Upper lobe of left lung (tissue), 6 donors: ENCODE measurements at regions not wholly inside any gene's neighbourhood (a gene's known extent, or its start where the extent isn't known, plus 50 kb on each side); places are given as distances from the start of the nearest gene placed in this dataset.

Source experiments
- ATAC-seq, 2 donors: fragments of 200-7000 bp; cut with Tn5 transposase; one replicate each; pipeline ENCODE4 v1.9.1; 2022; ENCODE audit warnings: mild to moderate bottlenecking in 2 of 2, moderate library complexity in 2 of 2; ENCODE audit not compliant: low FRiP score in 2 of 2
- DNase-seq, 2 donors: peaks; one replicate each; pipeline ENCODE4 v3.0.0-alpha.2; 2019 to 2020
- H3K27ac ChIP-seq, 4 donors: fragments of 200-600 bp; sonication (generic); one replicate each; pipeline ENCODE4 v1.5.1; 2016 to 2019
- H3K27me3 ChIP-seq, 4 donors: fragments of 200-600 bp; sonication (generic); one replicate each; pipeline ENCODE4 v1.5.1; 2017 to 2019
- H3K36me3 ChIP-seq, 4 donors: fragments of 200-600 bp; sonication (generic); one replicate each; pipeline ENCODE4 v1.5.1; 2016 to 2019
- H3K4me1 ChIP-seq, 4 donors: fragments of 200-600 bp; sonication (generic); one replicate each; pipeline ENCODE4 v1.5.1; 2018 to 2019
- H3K4me3 ChIP-seq, 4 donors: fragments of 200-600 bp; sonication (generic); one replicate each; pipeline ENCODE4 v1.5.1; 2017 to 2019; ENCODE audit warnings: mild to moderate bottlenecking in 2 of 4, moderate library complexity in 1 of 4
- H3K9me3 ChIP-seq, 4 donors: fragments of 200-600 bp; sonication (generic); one replicate each; pipeline ENCODE4 v1.5.1; 2018 to 2019
- CTCF ChIP-seq, 6 experiments: fragments of 450-650 bp in 4 of 6; fragments of 200-600 bp in 2 of 6; sonication (generic) in 2 of 6; IDR thresholded peaks; one replicate each; pipeline ENCODE4 v1.5.1; 2016 to 2019; ENCODE audit warnings: antibody characterized with exemption in 6 of 6
- EP300 ChIP-seq, 4 donors: sonication (generic); formaldehyde crosslinking; IDR thresholded peaks; one replicate each; pipeline ENCODE4 v1.5.1; 2017; ENCODE audit warnings: antibody characterized with exemption in 4 of 4, control low read depth in 2 of 4
- POLR2A ChIP-seq, 4 donors: fragments of 450-650 bp; IDR thresholded peaks; one replicate each; pipeline ENCODE4 v1.5.1; 2016 to 2017; ENCODE audit warnings: antibody characterized with exemption in 4 of 4, mild to moderate bottlenecking in 2 of 4
- POLR2AphosphoS5 ChIP-seq, 2 donors: sonication (generic); formaldehyde crosslinking; IDR thresholded peaks; one replicate each; pipeline ENCODE4 v1.5.1; 2017; ENCODE audit warnings: antibody characterized with exemption in 2 of 2
- whole genome bisulfite sequencing, 2 donors: methylation state at CpG; one replicate each; pipeline ENCODE4 v1.1.5; 2017 to 2018; 5-methylcytosine and 5-hydroxymethylcytosine counted together
- donor health status: DM: no; HTN: no; CAD: no; lungs with moderate emphysema.
- donor health status: DM: no; HTN: yes; CAD: no; lungs with severe emphysema.

DNA sequence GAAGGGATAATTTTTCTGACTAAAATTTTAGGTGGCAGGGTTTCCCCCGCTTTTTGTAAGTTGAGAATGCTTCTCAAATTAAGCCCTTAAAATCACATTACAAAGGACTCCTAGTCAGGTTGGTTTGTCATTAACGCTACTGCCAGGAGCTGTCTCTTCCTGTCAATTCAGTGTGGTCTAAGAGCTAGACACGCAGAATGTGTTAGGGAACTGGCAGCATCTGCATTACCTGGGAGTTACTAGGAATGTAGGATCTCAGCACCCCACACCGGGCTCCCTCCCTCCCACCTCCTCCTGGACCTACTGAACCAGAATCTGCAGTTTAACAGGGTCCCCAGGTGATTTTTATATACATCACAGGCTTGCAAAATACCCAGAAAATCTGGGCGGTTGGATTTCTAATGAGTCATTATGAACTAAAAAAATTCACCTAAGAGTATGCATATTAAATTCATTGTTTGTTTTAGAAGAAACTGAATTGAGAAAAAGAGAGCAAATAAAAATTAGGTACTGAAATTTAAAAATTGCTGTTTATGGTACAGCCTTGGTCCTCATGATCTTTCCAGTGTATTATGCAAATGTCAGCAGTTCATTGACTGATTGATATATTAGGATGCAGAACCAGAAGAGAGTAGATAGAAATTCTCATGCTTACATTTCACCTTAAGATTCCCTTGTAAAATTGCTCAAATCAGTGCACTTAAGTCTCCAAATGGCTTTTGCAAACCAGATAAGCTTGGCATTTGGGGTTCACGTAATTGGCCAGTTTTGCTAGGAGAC, 130.9 kb upstream of the ITGA6 start:
- DNase-seq (no peak), ATAC-seq (no peak)
- no peaks in the 10 kb centered on the region for H3K9me3 ChIP-seq
- 70 to 78% methylated on average over 6 of the region's 6 CpGs for WGBS, 2 donors
- H3K27me3 ChIP-seq, result no peaks in the 10 kb centered on the region
- H3K36me3 ChIP-seq, result no peaks in the 10 kb centered on the region
- H3K4me1 ChIP-seq, result peaks cover 0 to 4% (median 0%) of the 10 kb centered on the region in 4 donors
- no peak overlapping the region for H3K27ac ChIP-seq
- TF ChIP-seq EP300 (IDR thresholded peaks at IDR 0.05), result no peak
- TF ChIP-seq POLR2AphosphoS5 (IDR thresholded peaks at IDR 0.05), result no peak
- TF ChIP-seq POLR2A (IDR thresholded peaks at IDR 0.05), result no peak
- TF ChIP-seq CTCF (IDR thresholded peaks at IDR 0.05), result no peak
- no peak overlapping the region for H3K4me3 ChIP-seq

GRCh38 chr2:172297531-172297930, 129.9 kb upstream of the ITGA6 start:
- Histone ChIP-seq H3K4me1 (peaks cover 0 to 4% (median 0%) of the 10 kb centered on the region in 4 donors), H3K27ac (no peak overlapping the region), H3K4me3 (no peak overlapping the region), H3K27me3 (no peaks in the 10 kb centered on the region), H3K9me3 (no peaks in the 10 kb centered on the region), H3K36me3 (no peaks in the 10 kb centered on the region)
- ATAC-seq (no peak), DNase-seq (no peak)
- WGBS, 2 donors, result 49 to 63% methylated on average over 3 of the region's 3 CpGs
- no peak for TF ChIP-seq POLR2A (IDR thresholded peaks at IDR 0.05)
- no peak for TF ChIP-seq CTCF (IDR thresholded peaks at IDR 0.05)
- no peak for TF ChIP-seq EP300 (IDR thresholded peaks at IDR 0.05)
- TF ChIP-seq POLR2AphosphoS5 (IDR thresholded peaks at IDR 0.05), result no peak

DNA sequence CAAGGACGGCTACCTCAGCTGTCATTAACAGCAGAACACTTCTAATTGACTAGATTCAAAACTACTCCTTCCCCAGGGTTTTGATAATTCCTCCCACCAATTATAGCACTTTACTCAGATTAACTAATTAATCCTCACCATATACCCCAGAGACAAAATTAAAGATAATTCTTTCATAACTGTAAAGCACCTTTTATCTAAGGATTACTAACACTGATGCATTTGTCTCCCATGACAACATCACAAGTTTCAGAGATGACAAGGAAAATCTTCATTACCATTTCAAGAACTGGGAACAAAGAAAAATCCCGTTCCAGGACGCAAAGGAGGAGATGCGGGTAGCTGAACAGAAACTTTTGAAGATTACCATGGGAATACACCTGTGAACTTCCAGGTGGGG, 129.4 kb upstream of the ITGA6 start:
- TF ChIP-seq POLR2AphosphoS5 (IDR thresholded peaks at IDR 0.05) (no peak), EP300 (IDR thresholded peaks at IDR 0.05) (no peak), POLR2A (IDR thresholded peaks at IDR 0.05) (no peak), CTCF (IDR thresholded peaks at IDR 0.05) (no peak)
- no peak for ATAC-seq
- no peak for DNase-seq
- Histone ChIP-seq H3K4me1 (peaks cover 0 to 4% (median 0%) of the 10 kb centered on the region in 4 donors), H3K4me3 (no peak overlapping the region), H3K27me3 (no peaks in the 10 kb centered on the region), H3K9me3 (no peaks in the 10 kb centered on the region), H3K36me3 (no peaks in the 10 kb centered on the region), H3K27ac (no peak overlapping the region)
- WGBS, 2 donors, result 72 to 85% methylated on average over 4 of the region's 4 CpGs

DNA sequence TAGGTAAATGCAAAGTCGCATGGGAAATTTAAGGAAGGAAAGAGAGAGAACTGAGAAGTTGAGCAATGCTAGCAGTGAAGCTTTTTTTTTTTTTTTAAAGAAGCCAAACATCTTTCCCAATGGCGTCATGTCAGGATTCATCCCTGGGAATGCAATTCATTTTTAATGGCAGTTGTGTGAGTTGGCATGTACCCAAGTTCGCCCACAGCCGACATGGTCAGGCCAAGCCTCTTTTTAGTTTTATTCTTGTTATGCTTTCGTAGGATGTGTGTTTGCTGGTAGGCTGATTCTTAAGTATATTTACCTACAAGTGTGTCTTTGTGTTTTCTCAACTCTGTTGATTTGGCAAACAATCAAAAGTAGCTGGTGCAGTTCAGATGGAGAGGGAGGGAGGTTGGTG, 127.6 kb upstream of the ITGA6 start:
- Histone ChIP-seq H3K9me3 (no peaks in the 10 kb centered on the region), H3K4me1 (peaks cover 0 to 4% (median 0%) of the 10 kb centered on the region in 4 donors), H3K27ac (no peak overlapping the region), H3K27me3 (no peaks in the 10 kb centered on the region), H3K36me3 (no peaks in the 10 kb centered on the region), H3K4me3 (no peak overlapping the region)
- DNase-seq, result no peak
- no peak for ATAC-seq
- TF ChIP-seq EP300 (IDR thresholded peaks at IDR 0.05), result no peak
- TF ChIP-seq CTCF (IDR thresholded peaks at IDR 0.05), result no peak
- no peak for TF ChIP-seq POLR2A (IDR thresholded peaks at IDR 0.05)
- no peak for TF ChIP-seq POLR2AphosphoS5 (IDR thresholded peaks at IDR 0.05)
- 38 to 47% methylated on average over 5 of the region's 5 CpGs for WGBS, 2 donors

GRCh38 chr2:172300851-172301250, 126.5 kb upstream of the ITGA6 start:
- no peak for DNase-seq
- H3K9me3 ChIP-seq, result no peaks in the 10 kb centered on the region
- no peak for ATAC-seq
- TF ChIP-seq CTCF (IDR thresholded peaks at IDR 0.05) (no peak), POLR2A (IDR thresholded peaks at IDR 0.05) (no peak), EP300 (IDR thresholded peaks at IDR 0.05) (no peak)
- H3K4me1 ChIP-seq, result peaks cover 0 to 4% (median 0%) of the 10 kb centered on the region in 4 donors
- no peaks in the 10 kb centered on the region for H3K36me3 ChIP-seq
- no peak overlapping the region for H3K27ac ChIP-seq
- no peaks in the 10 kb centered on the region for H3K27me3 ChIP-seq
- H3K4me3 ChIP-seq, result no peak overlapping the region
- 95 to 97% methylated on average over 3 to 4 of the region's 4 CpGs for WGBS, 2 donors
